ENCODE measurements at regions not wholly inside any gene's neighbourhood (a gene's known extent, or its start where the extent isn't known, plus 50 kb on each side); places are given as distances from the start of the nearest gene placed in this dataset.

GRCh38 chr6:165846123-165846966, 183.3 kb upstream of the PDE10A start:
- TF ChIP-seq CTCF (IDR thresholded peaks at IDR 0.05) (no peak), ZFX (IDR thresholded peaks at IDR 0.05; ENCODE audit: borderline replicate concordance) (no peak)
